ENCODE measurements at regions not wholly inside any gene's neighbourhood (a gene's known extent, or its start where the extent isn't known, plus 50 kb on each side); places are given as distances from the start of the nearest gene placed in this dataset.

GRCh38 chr14:34059037-34059924 is 108.4 kb upstream of the EGLN3 start:
- TF ChIP-seq EZH2 (IDR thresholded peaks at IDR 0.05; ENCODE audit: borderline replicate concordance, insufficient read depth, low read depth, low read length, poor library complexity, severe bottlenecking) (no peak), CTCF (IDR thresholded peaks at IDR 0.05) (no peak)
